HL-60 (cell line): ENCODE measurements at regions not wholly inside any gene's neighbourhood (a gene's known extent, or its start where the extent isn't known, plus 50 kb on each side); places are given as distances from the start of the nearest gene placed in this dataset.

ENCODE experiments used
- DNase-seq, 2 experiments: peaks; one replicate each; pipeline ENCODE4 v3.0.0-alpha.2; 2010 to 2020; ENCODE audit warnings: low read depth in 1 of 2, low spot score in 1 of 2
- H3K27ac ChIP-seq: fragments of 250-450 bp; sonication (Bioruptor Pico); replicated peaks from 2 replicates; pipeline ENCODE4 v1.5.1; 2020; ENCODE audit warnings: mild to moderate bottlenecking, moderate library complexity
- H3K27me3 ChIP-seq: fragments of 250-450 bp; sonication (Bioruptor Pico); 2 replicates; pipeline ENCODE4 v1.5.1; 2021; ENCODE audit warnings: mild to moderate bottlenecking, moderate library complexity; ENCODE audit not compliant: insufficient read depth, poor library complexity, severe bottlenecking
- H3K4me3 ChIP-seq: replicated peaks from 2 replicates; pipeline ENCODE4 v1.5.1; 2011; ENCODE audit warnings: mild to moderate bottlenecking, control low read depth, low read length; ENCODE audit not compliant: insufficient read depth
- CTCF ChIP-seq: IDR thresholded peaks from one replicate; pipeline ENCODE4 v1.5.1; 2011; ENCODE audit warnings: low read length, control low read depth, inconsistent platforms; ENCODE audit not compliant: insufficient read depth
- GABPA ChIP-seq: IDR thresholded peaks from 2 replicates; pipeline ENCODE4 v1.6.1; 2012; ENCODE audit warnings: low read depth
- POLR2AphosphoS5 ChIP-seq: IDR thresholded peaks from 2 replicates; pipeline ENCODE4 v1.6.1; 2012; ENCODE audit warnings: low read depth
- REST ChIP-seq: IDR thresholded peaks from 2 replicates; pipeline ENCODE4 v1.6.1; 2012; ENCODE audit warnings: low read depth; ENCODE audit not compliant: insufficient replicate concordance
- SPI1 ChIP-seq: IDR thresholded peaks from 2 replicates; pipeline ENCODE4 v1.6.1; 2012; ENCODE audit warnings: low read depth, mild to moderate bottlenecking, borderline replicate concordance

DNA sequence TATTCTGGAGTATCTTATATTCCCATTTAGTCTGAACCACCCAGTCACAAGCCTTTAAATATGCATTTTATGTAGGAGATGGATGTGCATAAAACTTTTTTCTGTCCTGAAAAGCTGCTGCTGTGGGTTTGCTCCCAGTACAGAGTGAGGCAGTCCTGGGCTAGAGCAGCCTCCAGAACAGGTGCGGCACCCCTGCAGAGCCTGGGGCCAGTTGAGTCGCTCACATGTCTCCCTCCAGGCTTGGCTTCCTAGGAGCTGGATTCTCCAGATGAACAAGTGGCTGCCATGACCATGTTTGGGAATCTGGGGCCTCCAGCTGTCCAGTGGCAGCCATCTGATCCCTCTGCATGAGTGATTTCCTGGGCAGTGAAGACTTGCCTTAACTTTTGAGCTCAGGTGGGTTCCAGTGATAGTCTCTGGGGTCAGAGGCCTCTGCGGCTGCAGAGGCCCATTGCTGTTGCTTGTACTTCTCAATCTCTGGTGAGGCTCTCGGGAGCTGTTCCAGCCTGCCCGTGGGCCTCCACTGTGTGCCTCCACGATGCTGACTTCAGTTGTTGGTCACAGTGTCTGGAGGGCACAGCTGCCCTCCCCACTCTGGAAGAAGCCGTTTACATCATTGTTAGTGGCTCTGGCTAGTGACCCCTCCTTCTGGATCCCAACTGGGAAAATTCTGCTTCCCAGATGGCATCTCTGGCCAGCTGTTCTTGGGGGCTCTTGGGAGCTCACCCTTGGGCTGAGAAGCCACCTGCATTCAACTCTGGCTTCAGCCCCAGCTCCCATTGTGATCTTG is 120.4 kb downstream of the EMX2 start:
- no peak overlapping the region for H3K27ac ChIP-seq
- TF ChIP-seq CTCF (no peak), REST (no peak), SPI1 (no peak), GABPA (no peak), POLR2AphosphoS5 (no peak)
- H3K4me3 ChIP-seq: no peak overlapping the region
- no peak for DNase-seq
- peaks cover 2% of the 10 kb centered on the region for H3K27me3 ChIP-seq

DNA sequence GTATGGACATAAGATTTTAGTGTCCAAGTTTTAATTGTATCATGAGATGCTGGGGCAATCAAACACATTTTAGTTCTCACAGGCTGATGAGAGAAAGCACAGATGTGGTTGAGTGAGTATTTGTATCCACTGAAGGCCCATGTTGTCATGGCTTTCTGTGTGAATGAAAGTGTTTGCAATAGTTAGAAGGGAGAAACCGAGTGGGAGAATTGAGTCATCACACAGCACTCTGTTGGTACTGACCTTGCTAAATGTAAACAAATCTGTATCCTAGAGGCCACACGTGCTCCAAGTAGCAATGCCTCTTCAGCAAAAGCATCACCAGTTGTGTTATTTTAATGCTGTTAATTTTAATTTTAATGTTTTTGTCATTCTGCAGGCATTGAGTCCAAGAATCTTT is 121.2 kb downstream of the EMX2 start:
- Histone ChIP-seq H3K27me3 (peaks cover 2% of the 10 kb centered on the region), H3K27ac (no peak overlapping the region), H3K4me3 (no peak overlapping the region)
- TF ChIP-seq GABPA (no peak), POLR2AphosphoS5 (no peak), REST (no peak), SPI1 (no peak), CTCF (no peak)
- no peak for DNase-seq

DNA sequence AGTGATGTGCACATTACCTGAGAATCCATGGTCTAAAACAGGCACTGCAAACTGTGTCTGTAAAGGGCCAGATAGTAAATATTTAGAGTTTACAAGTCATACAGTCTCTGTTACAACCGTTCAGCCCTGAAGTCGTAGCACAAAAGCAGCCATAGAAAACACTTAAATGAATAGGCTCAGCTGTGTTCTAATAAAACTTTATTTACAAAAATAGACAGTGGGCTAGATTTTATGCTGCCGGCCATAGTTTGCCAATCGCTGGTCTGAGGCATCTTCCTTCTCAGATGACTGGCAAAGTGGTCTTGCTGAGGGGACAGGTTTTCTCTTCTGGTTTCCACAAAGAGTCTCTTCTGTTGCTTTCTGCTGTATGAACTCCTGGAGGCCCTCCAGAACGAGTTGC is 121.7 kb downstream of the EMX2 start:
- Histone ChIP-seq H3K27ac (no peak overlapping the region), H3K4me3 (no peak overlapping the region), H3K27me3 (peaks cover 2% of the 10 kb centered on the region)
- DNase-seq: no peak
- TF ChIP-seq CTCF (no peak), SPI1 (no peak), POLR2AphosphoS5 (no peak), GABPA (no peak), REST (no peak)
